ENCODE measurements at regions not wholly inside any gene's neighbourhood (a gene's known extent, or its start where the extent isn't known, plus 50 kb on each side); places are given as distances from the start of the nearest gene placed in this dataset.

DNA sequence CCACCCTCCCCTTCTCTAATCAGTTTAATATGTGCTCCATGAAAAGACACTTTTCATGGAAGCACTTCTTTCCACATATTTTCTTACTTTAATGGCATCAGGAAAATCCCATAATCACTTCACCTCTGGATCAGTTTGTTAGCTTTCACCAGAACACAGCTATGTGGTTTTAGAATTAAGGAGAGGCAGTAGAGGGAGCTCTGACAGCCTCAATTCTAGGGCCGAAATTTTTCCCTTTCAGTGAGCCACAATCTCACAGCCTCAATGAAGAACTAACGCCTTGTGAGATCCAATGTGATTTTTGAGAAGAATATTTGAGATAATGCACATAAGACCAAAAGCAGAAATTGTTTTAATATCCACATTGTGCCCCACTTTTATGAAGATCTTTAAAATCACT, 1494.0 kb upstream of the CDH8 start:
- no peak for DNase-seq (ENCODE audit: low read depth)
- no peak overlapping the region for H3K4me3 ChIP-seq (ENCODE audit: control insufficient read depth, low read depth, low read length)
- TF ChIP-seq, protein P1, sequence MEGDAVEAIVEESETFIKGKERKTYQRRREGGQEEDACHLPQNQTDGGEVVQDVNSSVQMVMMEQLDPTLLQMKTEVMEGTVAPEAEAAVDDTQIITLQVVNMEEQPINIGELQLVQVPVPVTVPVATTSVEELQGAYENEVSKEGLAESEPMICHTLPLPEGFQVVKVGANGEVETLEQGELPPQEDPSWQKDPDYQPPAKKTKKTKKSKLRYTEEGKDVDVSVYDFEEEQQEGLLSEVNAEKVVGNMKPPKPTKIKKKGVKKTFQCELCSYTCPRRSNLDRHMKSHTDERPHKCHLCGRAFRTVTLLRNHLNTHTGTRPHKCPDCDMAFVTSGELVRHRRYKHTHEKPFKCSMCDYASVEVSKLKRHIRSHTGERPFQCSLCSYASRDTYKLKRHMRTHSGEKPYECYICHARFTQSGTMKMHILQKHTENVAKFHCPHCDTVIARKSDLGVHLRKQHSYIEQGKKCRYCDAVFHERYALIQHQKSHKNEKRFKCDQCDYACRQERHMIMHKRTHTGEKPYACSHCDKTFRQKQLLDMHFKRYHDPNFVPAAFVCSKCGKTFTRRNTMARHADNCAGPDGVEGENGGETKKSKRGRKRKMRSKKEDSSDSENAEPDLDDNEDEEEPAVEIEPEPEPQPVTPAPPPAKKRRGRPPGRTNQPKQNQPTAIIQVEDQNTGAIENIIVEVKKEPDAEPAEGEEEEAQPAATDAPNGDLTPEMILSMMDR (conservative IDR thresholded peaks at IDR 0.05; ENCODE audit: control insufficient read depth, insufficient read depth, low read depth, low read length): no peak

DNA sequence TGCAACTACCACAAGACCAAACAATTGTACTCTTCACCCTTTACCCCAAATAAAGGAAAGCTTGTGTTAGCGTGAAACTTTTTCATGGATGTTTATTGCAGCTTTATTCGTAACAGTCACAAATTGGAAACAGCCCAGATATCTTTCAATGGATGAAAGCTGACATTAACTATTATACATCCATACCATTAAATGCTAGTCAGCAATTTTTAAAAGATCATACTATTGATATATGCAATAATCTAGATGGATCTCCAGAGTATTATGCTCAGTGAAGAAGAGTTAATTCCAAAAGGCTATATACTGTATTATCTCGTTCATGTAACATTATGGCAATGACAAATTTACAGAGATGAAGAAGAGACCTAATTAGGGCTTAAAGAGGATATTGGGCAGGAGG, 1491.2 kb upstream of the CDH8 start:
- no peak overlapping the region for H3K4me3 ChIP-seq (ENCODE audit: control insufficient read depth, low read depth, low read length)
- TF ChIP-seq, protein P1 (conservative IDR thresholded peaks at IDR 0.05; ENCODE audit: control insufficient read depth, insufficient read depth, low read depth, low read length): no peak
- no peak for DNase-seq (ENCODE audit: low read depth)

DNA sequence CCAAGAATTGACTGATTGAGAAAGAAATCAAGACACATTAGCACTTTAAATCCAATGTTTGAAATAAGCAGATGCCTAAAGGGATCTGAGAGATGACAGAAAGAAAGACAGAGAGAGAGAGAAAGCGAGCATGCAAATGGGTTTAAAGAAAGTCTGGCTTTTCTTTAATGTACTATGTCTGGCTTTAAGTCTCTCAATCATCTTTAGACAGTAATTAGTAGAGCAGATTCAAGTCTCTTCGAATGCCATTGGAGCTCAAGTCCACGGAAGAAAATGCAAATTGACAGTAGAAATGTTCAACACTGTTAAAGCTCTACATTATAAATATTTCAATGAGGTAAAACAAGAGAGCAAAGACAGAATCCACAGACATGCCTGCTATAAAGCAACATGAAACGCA, 1480.2 kb upstream of the CDH8 start:
- H3K4me3 ChIP-seq (ENCODE audit: control insufficient read depth, low read depth, low read length): no peak overlapping the region
- TF ChIP-seq, protein P1 (conservative IDR thresholded peaks at IDR 0.05; ENCODE audit: control insufficient read depth, insufficient read depth, low read depth, low read length): no peak
- DNase-seq (ENCODE audit: low read depth): no peak

DNA sequence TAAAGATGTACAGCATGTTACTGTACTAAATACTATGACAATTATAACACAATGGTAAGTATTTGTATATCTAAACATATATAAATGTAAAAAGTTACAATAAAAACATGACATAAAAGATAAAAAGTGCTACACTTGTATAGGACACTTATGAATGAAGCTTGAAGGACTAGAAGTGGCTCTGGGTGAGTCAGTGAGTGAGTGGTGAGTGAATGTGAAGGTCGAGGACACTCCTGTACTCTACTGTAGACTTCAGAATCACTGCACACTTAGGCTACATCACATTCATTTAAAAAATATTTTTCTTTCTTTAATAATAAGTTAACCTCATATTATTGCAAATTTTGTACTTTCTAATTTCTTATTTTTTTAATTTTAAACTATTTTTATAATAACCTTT, 1476.7 kb upstream of the CDH8 start:
- TF ChIP-seq, protein P1 (conservative IDR thresholded peaks at IDR 0.05; ENCODE audit: control insufficient read depth, insufficient read depth, low read depth, low read length): no peak
- H3K4me3 ChIP-seq (ENCODE audit: control insufficient read depth, low read depth, low read length): no peak overlapping the region
- DNase-seq (ENCODE audit: low read depth): no peak

DNA sequence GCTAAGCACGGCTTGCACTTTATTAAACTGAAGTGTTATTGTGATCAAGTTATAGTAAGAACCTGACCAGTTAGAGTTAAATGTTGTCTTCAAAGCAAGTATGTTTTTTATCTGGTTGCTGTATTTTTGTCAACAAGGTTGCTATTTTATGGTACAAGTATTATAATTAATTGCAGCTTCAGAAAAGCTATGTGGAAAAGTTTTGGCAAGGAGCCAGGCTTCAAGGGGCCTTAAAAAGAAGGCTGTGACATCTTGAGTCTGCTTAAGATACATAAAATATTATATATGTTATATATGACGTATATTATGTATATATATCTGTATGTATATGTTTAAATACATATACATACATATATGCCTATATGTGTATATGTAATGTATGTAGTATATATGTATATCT, 1461.2 kb upstream of the CDH8 start:
- DNase-seq (ENCODE audit: low read depth): no peak
- TF ChIP-seq, protein P1 (conservative IDR thresholded peaks at IDR 0.05; ENCODE audit: control insufficient read depth, insufficient read depth, low read depth, low read length): no peak
- H3K4me3 ChIP-seq (ENCODE audit: control insufficient read depth, low read depth, low read length): no peak overlapping the region

DNA sequence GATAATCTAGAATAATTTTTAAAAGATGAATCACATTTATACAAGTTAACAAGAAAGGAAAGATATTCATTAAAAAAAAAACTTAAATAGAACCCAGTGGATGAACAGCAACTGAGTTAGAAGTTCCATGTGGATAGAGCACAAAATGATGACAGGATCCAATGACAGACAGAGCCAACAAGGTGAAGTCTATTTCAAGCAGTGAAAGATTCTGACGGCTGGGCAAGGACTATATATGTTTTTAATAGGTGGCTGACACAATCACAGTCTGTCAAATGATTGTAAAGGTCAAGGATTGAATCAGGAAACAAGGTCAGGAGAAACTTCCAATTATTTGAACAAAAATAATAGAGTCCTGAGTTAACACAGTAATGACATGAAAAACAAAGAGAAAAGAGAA, 1460.0 kb upstream of the CDH8 start:
- no peak for DNase-seq (ENCODE audit: low read depth)
- H3K4me3 ChIP-seq (ENCODE audit: control insufficient read depth, low read depth, low read length): no peak overlapping the region
- TF ChIP-seq, protein P1 (conservative IDR thresholded peaks at IDR 0.05; ENCODE audit: control insufficient read depth, insufficient read depth, low read depth, low read length): no peak

DNA sequence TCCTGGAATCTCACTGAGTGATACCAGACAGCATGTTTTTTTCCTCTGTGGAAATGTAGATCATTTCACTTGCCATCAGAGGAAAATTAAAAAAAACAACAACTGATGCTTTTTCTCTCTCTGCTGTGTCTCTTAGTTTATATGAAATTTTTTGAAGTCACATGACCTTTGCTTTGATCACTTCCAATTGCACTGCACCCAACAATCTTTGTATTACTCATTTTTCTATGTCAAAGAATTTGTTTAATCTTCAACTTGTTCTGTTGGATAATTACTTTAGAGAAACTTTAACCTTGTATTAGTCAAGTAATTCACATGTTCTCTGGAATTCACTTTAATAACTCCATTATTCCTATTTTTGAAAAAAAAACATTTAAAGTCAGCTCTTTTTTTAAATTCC, 1452.7 kb upstream of the CDH8 start:
- H3K4me3 ChIP-seq (ENCODE audit: control insufficient read depth, low read depth, low read length): no peak overlapping the region
- no peak for DNase-seq (ENCODE audit: low read depth)
- TF ChIP-seq, protein P1 (conservative IDR thresholded peaks at IDR 0.05; ENCODE audit: control insufficient read depth, insufficient read depth, low read depth, low read length): no peak
